ENCODE measurements at regions not wholly inside any gene's neighbourhood (a gene's known extent, or its start where the extent isn't known, plus 50 kb on each side); places are given as distances from the start of the nearest gene placed in this dataset.

DNA sequence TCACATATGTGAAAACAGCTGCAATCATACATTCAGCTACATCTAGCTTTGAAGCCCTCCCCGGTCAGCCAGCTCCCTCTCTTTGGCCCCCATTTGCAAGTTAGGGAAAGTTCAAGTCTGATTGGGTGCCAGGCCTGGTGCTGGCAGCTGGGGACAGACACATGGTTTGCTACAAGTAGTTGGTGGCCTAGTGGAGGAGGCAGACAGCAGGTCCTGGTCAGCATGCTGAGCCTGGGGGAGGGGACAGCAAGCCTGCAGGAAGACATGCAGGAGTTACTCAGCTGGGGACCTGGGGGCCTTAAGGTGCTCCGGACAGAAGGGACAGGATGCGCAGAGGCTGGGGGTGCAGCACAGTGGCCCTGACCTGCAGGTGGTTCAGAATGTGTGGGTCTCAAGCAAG is 956.9 kb upstream of the ZNF722 start:
- in situ Hi-C loops (cut with HindIII; ENCODE audit: low pct_unique_long_range_greater_than_20kb, low sequenced_read_pairs) (no loop called here), intact Hi-C loops (cut with micrococcal nuclease; ENCODE audit: unreplicated experiment) (loop anchor here (10.0 kb wide), 2 partner anchors 97 to 103 kb away; no protein-coding TSS in a partner anchor)
- Histone ChIP-seq H3K36me3 (ENCODE audit: control insufficient read depth, insufficient read depth, low read length) (no peaks in the 10 kb centered on the region), H3K4me3 (ENCODE audit: low read depth in 2 of 2, low read length in 2 of 2) (no peak overlapping the region), H3K4me1 (ENCODE audit: control insufficient read depth, insufficient read depth, low read length) (no peaks in the 10 kb centered on the region), H3K27me3 (ENCODE audit: control insufficient read depth, insufficient read depth, low read length) (no peaks in the 10 kb centered on the region), H3K9me3 (ENCODE audit: control insufficient read depth, insufficient read depth, low read depth, low read length) (no peaks in the 10 kb centered on the region), H3K27ac (ENCODE audit: low read length) (no peak overlapping the region)
- ChIA-PET POLR2A (no interaction called here), CTCF (no interaction called here)
- TF ChIP-seq REST (IDR thresholded peaks at IDR 0.05; ENCODE audit: insufficient read depth in 1 of 2, low read depth in 2 of 2, low read length in 1 of 2) (no peak), POLR2AphosphoS5 (IDR thresholded peaks at IDR 0.05; ENCODE audit: low read depth, low read length) (no peak), TCF7L2 (IDR thresholded peaks at IDR 0.05; ENCODE audit: low read depth, low read length) (no peak), SIN3A (IDR thresholded peaks at IDR 0.05; ENCODE audit: borderline replicate concordance, insufficient read depth, low read depth, low read length) (no peak)
- TF ChIP-seq, protein P1, sequence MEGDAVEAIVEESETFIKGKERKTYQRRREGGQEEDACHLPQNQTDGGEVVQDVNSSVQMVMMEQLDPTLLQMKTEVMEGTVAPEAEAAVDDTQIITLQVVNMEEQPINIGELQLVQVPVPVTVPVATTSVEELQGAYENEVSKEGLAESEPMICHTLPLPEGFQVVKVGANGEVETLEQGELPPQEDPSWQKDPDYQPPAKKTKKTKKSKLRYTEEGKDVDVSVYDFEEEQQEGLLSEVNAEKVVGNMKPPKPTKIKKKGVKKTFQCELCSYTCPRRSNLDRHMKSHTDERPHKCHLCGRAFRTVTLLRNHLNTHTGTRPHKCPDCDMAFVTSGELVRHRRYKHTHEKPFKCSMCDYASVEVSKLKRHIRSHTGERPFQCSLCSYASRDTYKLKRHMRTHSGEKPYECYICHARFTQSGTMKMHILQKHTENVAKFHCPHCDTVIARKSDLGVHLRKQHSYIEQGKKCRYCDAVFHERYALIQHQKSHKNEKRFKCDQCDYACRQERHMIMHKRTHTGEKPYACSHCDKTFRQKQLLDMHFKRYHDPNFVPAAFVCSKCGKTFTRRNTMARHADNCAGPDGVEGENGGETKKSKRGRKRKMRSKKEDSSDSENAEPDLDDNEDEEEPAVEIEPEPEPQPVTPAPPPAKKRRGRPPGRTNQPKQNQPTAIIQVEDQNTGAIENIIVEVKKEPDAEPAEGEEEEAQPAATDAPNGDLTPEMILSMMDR (IDR thresholded peaks at IDR 0.05) = no peak
- BruUV-seq (replicated peaks) = no TSS peak
- ATAC-seq = no peak
- no peak for DNase-seq (ENCODE audit: low read depth, low spot score)

- BruUV-seq (replicated peaks) = no TSS peak
- in situ Hi-C loops (cut with HindIII; ENCODE audit: low pct_unique_long_range_greater_than_20kb, low sequenced_read_pairs) = no loop called here
Observed at GRCh38 chr7:63042730-63043511, 955.7 kb upstream of the ZNF722 start.

More at GRCh38 chr7:63042730-63043511, 955.7 kb upstream of the ZNF722 start:
- ATAC-seq (no peak), DNase-seq (ENCODE audit: low read depth, low spot score) (no peak)
- no peak overlapping the region for H3K4me3 ChIP-seq (ENCODE audit: low read depth in 2 of 2, low read length in 2 of 2)
- POLR2A ChIA-PET = no interaction called here
- CTCF ChIA-PET = no interaction called here
- H3K4me1 ChIP-seq (ENCODE audit: control insufficient read depth, insufficient read depth, low read length) = no peaks in the 10 kb centered on the region
- H3K27me3 ChIP-seq (ENCODE audit: control insufficient read depth, insufficient read depth, low read length) = no peaks in the 10 kb centered on the region
- no peaks in the 10 kb centered on the region for H3K9me3 ChIP-seq (ENCODE audit: control insufficient read depth, insufficient read depth, low read depth, low read length)
- TF ChIP-seq POLR2AphosphoS5 (IDR thresholded peaks at IDR 0.05; ENCODE audit: low read depth, low read length) (no peak), TCF7L2 (IDR thresholded peaks at IDR 0.05; ENCODE audit: low read depth, low read length) (no peak), REST (IDR thresholded peaks at IDR 0.05; ENCODE audit: insufficient read depth in 1 of 2, low read depth in 2 of 2, low read length in 1 of 2) (no peak), SIN3A (IDR thresholded peaks at IDR 0.05; ENCODE audit: borderline replicate concordance, insufficient read depth, low read depth, low read length) (no peak)
- TF ChIP-seq, protein P1 (IDR thresholded peaks at IDR 0.05) = no peak
- H3K36me3 ChIP-seq (ENCODE audit: control insufficient read depth, insufficient read depth, low read length) = no peaks in the 10 kb centered on the region
- intact Hi-C loops (cut with micrococcal nuclease; ENCODE audit: unreplicated experiment) = loop anchor here (10.0 kb wide), 2 partner anchors 98 to 102 kb away; no protein-coding TSS in a partner anchor
- no peak overlapping the region for H3K27ac ChIP-seq (ENCODE audit: low read length)
